ENCODE measurements at regions not wholly inside any gene's neighbourhood (a gene's known extent, or its start where the extent isn't known, plus 50 kb on each side); places are given as distances from the start of the nearest gene placed in this dataset.

- H3K36me3 ChIP-seq (ENCODE audit: control insufficient read depth in 2 of 2, insufficient read depth in 2 of 2, low read length in 1 of 2): no peaks in the 10 kb centered on the region
- no peaks in the 10 kb centered on the region for H3K27me3 ChIP-seq (ENCODE audit: control insufficient read depth in 1 of 2, insufficient read depth in 2 of 2, low read length in 2 of 2)
- 83 to 90% methylated on average over 4 of the region's 4 CpGs for WGBS, 2 donors
- no peak overlapping the region for H3K4me3 ChIP-seq (ENCODE audit: low read depth in 1 of 2, low read length in 2 of 2)
- H3K9me3 ChIP-seq (ENCODE audit: control insufficient read depth in 2 of 2, insufficient read depth in 1 of 2, low read depth in 1 of 2, low read length in 1 of 2): no peaks in the 10 kb centered on the region
- H3K4me1 ChIP-seq (ENCODE audit: control insufficient read depth in 2 of 2, insufficient read depth in 2 of 2, low read length in 1 of 2): no peaks in the 10 kb centered on the region
- H3K27ac ChIP-seq (ENCODE audit: low read depth in 2 of 2, low read length in 1 of 2): no peak overlapping the region
Observed at GRCh38 chr7:46675456-46675855, 754.4 kb upstream of the IGFBP3 start.

GRCh38 chr7:46672861-46673260 is 751.8 kb upstream of the IGFBP3 start:
- WGBS, 2 donors: 71 to 76% methylated on average over 2 of the region's 2 CpGs
- Histone ChIP-seq H3K4me1 (ENCODE audit: control insufficient read depth in 2 of 2, insufficient read depth in 2 of 2, low read length in 1 of 2) (no peaks in the 10 kb centered on the region), H3K36me3 (ENCODE audit: control insufficient read depth in 2 of 2, insufficient read depth in 2 of 2, low read length in 1 of 2) (no peaks in the 10 kb centered on the region), H3K9me3 (ENCODE audit: control insufficient read depth in 2 of 2, insufficient read depth in 1 of 2, low read depth in 1 of 2, low read length in 1 of 2) (peaks cover 0 to under 1% of the 10 kb centered on the region in 2 donors), H3K27ac (ENCODE audit: low read depth in 2 of 2, low read length in 1 of 2) (no peak overlapping the region), H3K27me3 (ENCODE audit: control insufficient read depth in 1 of 2, insufficient read depth in 2 of 2, low read length in 2 of 2) (no peaks in the 10 kb centered on the region), H3K4me3 (ENCODE audit: low read depth in 1 of 2, low read length in 2 of 2) (no peak overlapping the region)

DNA sequence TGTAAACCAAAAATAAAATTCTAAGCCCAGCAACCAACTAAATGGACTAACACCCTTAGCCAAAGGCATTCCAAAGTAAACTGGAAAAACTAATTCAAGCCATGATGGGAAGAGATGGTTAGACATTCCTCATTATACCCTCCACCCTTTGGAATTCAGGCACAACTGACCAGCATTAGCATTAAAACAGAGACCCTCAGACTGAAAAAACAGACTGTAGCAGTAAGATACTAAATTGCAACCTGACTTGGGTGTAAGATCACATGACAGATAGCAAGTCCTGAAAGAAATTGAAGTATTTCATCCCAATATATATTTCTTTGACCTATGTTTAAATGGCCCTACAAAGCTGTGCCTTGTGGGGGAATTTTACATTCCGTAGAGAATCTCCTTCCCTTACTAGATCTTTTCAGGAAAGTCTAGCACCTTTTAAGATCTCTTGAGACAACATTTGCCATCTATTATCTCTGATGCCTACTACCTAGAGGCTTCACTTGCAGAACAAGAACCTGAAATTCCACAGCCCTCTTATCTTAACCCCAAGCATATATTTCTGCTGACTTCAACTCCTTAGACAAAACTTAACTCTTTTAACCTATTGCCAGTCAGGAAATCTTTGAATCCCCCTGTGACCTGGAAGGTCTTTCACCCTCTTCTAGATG is 750.2 kb upstream of the IGFBP3 start:
- H3K27me3 ChIP-seq (ENCODE audit: control insufficient read depth in 1 of 2, insufficient read depth in 2 of 2, low read length in 2 of 2): no peaks in the 10 kb centered on the region
- H3K4me1 ChIP-seq (ENCODE audit: control insufficient read depth in 2 of 2, insufficient read depth in 2 of 2, low read length in 1 of 2): no peaks in the 10 kb centered on the region
- no peaks in the 10 kb centered on the region for H3K36me3 ChIP-seq (ENCODE audit: control insufficient read depth in 2 of 2, insufficient read depth in 2 of 2, low read length in 1 of 2)
- no peak overlapping the region for H3K27ac ChIP-seq (ENCODE audit: low read depth in 2 of 2, low read length in 1 of 2)
- H3K4me3 ChIP-seq (ENCODE audit: low read depth in 1 of 2, low read length in 2 of 2): no peak overlapping the region
- 76 to 83% methylated on average over 1 of the region's 1 CpG for WGBS, 2 donors
- H3K9me3 ChIP-seq (ENCODE audit: control insufficient read depth in 2 of 2, insufficient read depth in 1 of 2, low read depth in 1 of 2, low read length in 1 of 2): peaks cover 0 to 2% of the 10 kb centered on the region in 2 donors

DNA sequence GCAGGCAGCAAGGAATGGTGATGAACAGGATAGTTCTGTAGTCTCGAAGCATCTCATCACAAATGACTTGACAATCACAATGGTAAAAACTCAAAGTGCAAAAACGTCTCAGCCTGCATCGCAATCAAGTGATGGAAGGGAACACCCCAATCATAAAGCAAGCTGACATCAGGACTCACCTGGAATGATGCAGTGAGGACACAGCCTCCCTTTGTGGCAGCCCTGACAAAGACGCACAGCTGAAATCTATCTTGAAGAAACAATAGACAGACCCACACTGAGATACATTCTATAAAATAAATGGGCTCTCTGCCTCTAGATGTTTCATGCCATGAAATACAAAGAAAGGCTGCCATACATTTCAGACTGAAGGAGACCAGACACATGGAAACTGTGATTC is 748.0 kb upstream of the IGFBP3 start:
- no peaks in the 10 kb centered on the region for H3K4me1 ChIP-seq (ENCODE audit: control insufficient read depth in 2 of 2, insufficient read depth in 2 of 2, low read length in 1 of 2)
- no peaks in the 10 kb centered on the region for H3K36me3 ChIP-seq (ENCODE audit: control insufficient read depth in 2 of 2, insufficient read depth in 2 of 2, low read length in 1 of 2)
- no peaks in the 10 kb centered on the region for H3K27me3 ChIP-seq (ENCODE audit: control insufficient read depth in 1 of 2, insufficient read depth in 2 of 2, low read length in 2 of 2)
- WGBS, 2 donors: 92 to 94% methylated on average over 4 of the region's 4 CpGs
- no peak overlapping the region for H3K27ac ChIP-seq (ENCODE audit: low read depth in 2 of 2, low read length in 1 of 2)
- H3K9me3 ChIP-seq (ENCODE audit: control insufficient read depth in 2 of 2, insufficient read depth in 1 of 2, low read depth in 1 of 2, low read length in 1 of 2): peaks cover 0 to 2% of the 10 kb centered on the region in 2 donors
- no peak overlapping the region for H3K4me3 ChIP-seq (ENCODE audit: low read depth in 1 of 2, low read length in 2 of 2)

DNA sequence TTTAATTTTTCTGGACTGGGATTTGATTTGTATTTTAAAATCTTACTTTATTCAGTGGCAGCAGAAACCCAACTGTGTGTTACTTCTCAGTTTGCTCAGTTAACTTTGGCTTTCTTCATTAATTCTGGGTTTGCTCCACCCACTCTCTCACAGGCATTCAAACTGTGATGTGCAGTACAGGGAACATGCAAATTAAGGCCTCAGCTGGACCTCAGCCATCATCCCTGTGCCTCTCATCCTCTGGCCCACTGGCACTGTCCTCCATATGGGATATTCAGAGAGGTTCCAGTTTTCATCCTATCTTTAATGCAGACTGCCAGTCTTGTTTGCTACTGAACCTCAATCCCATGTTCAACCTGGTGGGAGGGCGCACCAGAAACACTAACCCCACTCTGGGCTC is 743.4 kb upstream of the IGFBP3 start:
- Histone ChIP-seq H3K27ac (ENCODE audit: low read depth in 2 of 2, low read length in 1 of 2) (no peak overlapping the region), H3K4me3 (ENCODE audit: low read depth in 1 of 2, low read length in 2 of 2) (no peak overlapping the region), H3K36me3 (ENCODE audit: control insufficient read depth in 2 of 2, insufficient read depth in 2 of 2, low read length in 1 of 2) (no peaks in the 10 kb centered on the region), H3K4me1 (ENCODE audit: control insufficient read depth in 2 of 2, insufficient read depth in 2 of 2, low read length in 1 of 2) (no peaks in the 10 kb centered on the region), H3K27me3 (ENCODE audit: control insufficient read depth in 1 of 2, insufficient read depth in 2 of 2, low read length in 2 of 2) (no peaks in the 10 kb centered on the region), H3K9me3 (ENCODE audit: control insufficient read depth in 2 of 2, insufficient read depth in 1 of 2, low read depth in 1 of 2, low read length in 1 of 2) (peaks cover 0 to 2% of the 10 kb centered on the region in 2 donors)
- WGBS, 2 donors: 84 to 97% methylated on average over 1 of the region's 1 CpG

DNA sequence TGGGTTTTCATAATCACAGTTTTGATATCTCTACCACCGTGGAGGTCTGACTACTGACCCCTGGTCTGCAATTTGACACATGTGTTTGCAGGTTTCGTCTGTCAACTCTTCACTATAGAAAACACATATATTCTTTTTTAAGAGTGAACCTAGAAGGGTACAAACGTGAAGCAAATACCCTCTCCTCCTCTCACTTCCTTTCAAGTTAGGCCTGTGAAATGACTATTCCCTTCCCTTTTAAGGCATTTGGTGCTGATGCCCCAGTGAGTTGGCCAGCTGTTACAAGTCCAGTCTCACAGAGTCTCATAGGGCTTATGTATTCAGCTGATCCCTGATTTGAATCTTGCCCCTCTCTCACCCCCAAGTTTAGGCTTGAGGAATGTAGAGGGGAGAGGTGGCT is 742.0 kb upstream of the IGFBP3 start:
- WGBS, 2 donors: 56 to 66% methylated on average over 3 of the region's 3 CpGs
- no peak overlapping the region for H3K4me3 ChIP-seq (ENCODE audit: low read depth in 1 of 2, low read length in 2 of 2)
- no peak overlapping the region for H3K27ac ChIP-seq (ENCODE audit: low read depth in 2 of 2, low read length in 1 of 2)
- H3K9me3 ChIP-seq (ENCODE audit: control insufficient read depth in 2 of 2, insufficient read depth in 1 of 2, low read depth in 1 of 2, low read length in 1 of 2): peaks cover 0 to 2% of the 10 kb centered on the region in 2 donors
- no peaks in the 10 kb centered on the region for H3K4me1 ChIP-seq (ENCODE audit: control insufficient read depth in 2 of 2, insufficient read depth in 2 of 2, low read length in 1 of 2)
- no peaks in the 10 kb centered on the region for H3K27me3 ChIP-seq (ENCODE audit: control insufficient read depth in 1 of 2, insufficient read depth in 2 of 2, low read length in 2 of 2)
- H3K36me3 ChIP-seq (ENCODE audit: control insufficient read depth in 2 of 2, insufficient read depth in 2 of 2, low read length in 1 of 2): no peaks in the 10 kb centered on the region

- Histone ChIP-seq H3K9me3 (ENCODE audit: control insufficient read depth in 2 of 2, insufficient read depth in 1 of 2, low read depth in 1 of 2, low read length in 1 of 2) (no peaks in the 10 kb centered on the region), H3K27me3 (ENCODE audit: control insufficient read depth in 1 of 2, insufficient read depth in 2 of 2, low read length in 2 of 2) (no peaks in the 10 kb centered on the region), H3K4me1 (ENCODE audit: control insufficient read depth in 2 of 2, insufficient read depth in 2 of 2, low read length in 1 of 2) (no peaks in the 10 kb centered on the region), H3K36me3 (ENCODE audit: control insufficient read depth in 2 of 2, insufficient read depth in 2 of 2, low read length in 1 of 2) (no peaks in the 10 kb centered on the region), H3K4me3 (ENCODE audit: low read depth in 1 of 2, low read length in 2 of 2) (no peak overlapping the region), H3K27ac (ENCODE audit: low read depth in 2 of 2, low read length in 1 of 2) (no peak overlapping the region)
- WGBS, 2 donors: 63 to 71% methylated on average over 4 of the region's 4 CpGs
Observed at GRCh38 chr7:46661431-46661830, 740.4 kb upstream of the IGFBP3 start.

DNA sequence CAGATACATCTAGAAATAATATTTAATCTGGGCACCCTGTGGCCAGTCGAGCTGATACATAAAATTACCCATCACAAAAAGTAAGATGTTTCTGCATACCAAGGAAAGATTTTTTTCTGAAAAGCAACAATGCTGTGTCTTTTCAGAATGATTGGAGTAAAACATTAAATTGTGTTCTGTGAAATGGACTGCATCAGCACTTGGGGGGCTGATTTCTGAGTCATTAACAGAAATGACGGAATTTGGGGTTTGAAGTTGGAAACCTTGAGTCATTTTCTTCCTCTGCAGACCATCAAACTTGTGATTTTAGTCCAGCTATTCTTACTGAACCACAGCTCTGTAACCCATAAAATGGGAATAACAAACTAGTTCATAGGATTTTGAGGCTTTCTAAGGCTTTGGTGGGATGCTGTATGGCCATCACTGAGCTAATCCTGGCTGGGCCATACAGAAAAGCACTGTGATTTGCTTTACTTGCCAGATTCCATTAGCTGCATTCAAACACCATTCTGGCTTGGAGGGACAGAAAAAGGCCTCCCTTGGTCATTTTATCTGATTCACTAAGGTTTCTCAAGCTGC is 739.4 kb upstream of the IGFBP3 start:
- H3K27me3 ChIP-seq (ENCODE audit: control insufficient read depth in 1 of 2, insufficient read depth in 2 of 2, low read length in 2 of 2): no peaks in the 10 kb centered on the region
- no peaks in the 10 kb centered on the region for H3K36me3 ChIP-seq (ENCODE audit: control insufficient read depth in 2 of 2, insufficient read depth in 2 of 2, low read length in 1 of 2)
- WGBS, 2 donors: 82 to 83% methylated on average over 2 of the region's 2 CpGs
- H3K27ac ChIP-seq (ENCODE audit: low read depth in 2 of 2, low read length in 1 of 2): no peak overlapping the region
- no peak overlapping the region for H3K4me3 ChIP-seq (ENCODE audit: low read depth in 1 of 2, low read length in 2 of 2)
- H3K9me3 ChIP-seq (ENCODE audit: control insufficient read depth in 2 of 2, insufficient read depth in 1 of 2, low read depth in 1 of 2, low read length in 1 of 2): peaks cover 0 to 1% of the 10 kb centered on the region in 2 donors
- no peaks in the 10 kb centered on the region for H3K4me1 ChIP-seq (ENCODE audit: control insufficient read depth in 2 of 2, insufficient read depth in 2 of 2, low read length in 1 of 2)

DNA sequence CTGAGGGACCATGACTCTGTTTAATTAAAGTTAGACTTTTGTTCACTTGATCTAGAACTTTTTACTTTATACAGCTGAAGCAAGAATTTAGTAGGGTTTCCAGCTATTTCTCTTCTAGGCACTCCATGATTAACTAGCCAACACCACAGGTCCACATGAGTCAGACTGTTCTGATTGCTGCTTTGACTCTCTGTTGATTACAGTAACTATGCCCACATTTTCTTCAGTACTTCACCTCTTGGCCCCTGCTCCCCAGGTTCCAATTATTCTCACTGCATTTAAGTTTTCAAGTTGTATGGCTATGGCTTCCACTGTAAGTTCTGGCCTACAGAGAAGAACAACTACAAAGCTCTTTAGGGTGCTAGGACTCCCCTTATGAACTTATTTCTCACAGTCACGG is 737.2 kb upstream of the IGFBP3 start:
- 85 to 90% methylated on average over 1 of the region's 1 CpG for WGBS, 2 donors
- no peaks in the 10 kb centered on the region for H3K27me3 ChIP-seq (ENCODE audit: control insufficient read depth in 1 of 2, insufficient read depth in 2 of 2, low read length in 2 of 2)
- H3K27ac ChIP-seq (ENCODE audit: low read depth in 2 of 2, low read length in 1 of 2): no peak overlapping the region

More for the DNA sequence above, 737.2 kb upstream of the IGFBP3 start:
- no peaks in the 10 kb centered on the region for H3K4me1 ChIP-seq (ENCODE audit: control insufficient read depth in 2 of 2, insufficient read depth in 2 of 2, low read length in 1 of 2)
- H3K36me3 ChIP-seq (ENCODE audit: control insufficient read depth in 2 of 2, insufficient read depth in 2 of 2, low read length in 1 of 2): no peaks in the 10 kb centered on the region
- no peak overlapping the region for H3K4me3 ChIP-seq (ENCODE audit: low read depth in 1 of 2, low read length in 2 of 2)
- H3K9me3 ChIP-seq (ENCODE audit: control insufficient read depth in 2 of 2, insufficient read depth in 1 of 2, low read depth in 1 of 2, low read length in 1 of 2): peaks cover 0 to 1% of the 10 kb centered on the region in 2 donors

Data from esophagus (tissue), 2 donors.